ENCODE measurements at regions not wholly inside any gene's neighbourhood (a gene's known extent, or its start where the extent isn't known, plus 50 kb on each side); places are given as distances from the start of the nearest gene placed in this dataset.

- DNase-seq (ENCODE audit: low read depth, low spot score), result no peak
- ChIA-PET POLR2A (no interaction called here), CTCF (interaction anchor here (1.7 kb wide), 1 partner anchor 20 kb away, joined by 7 read pairs; no protein-coding TSS in a partner anchor)
- no peak overlapping the region for H3K4me3 ChIP-seq (ENCODE audit: low read depth, low read length)
- TF ChIP-seq CTCF (IDR thresholded peaks at IDR 0.05; ENCODE audit: insufficient read depth, low read length, missing control alignments), result no peak
These were observed 85.8 kb upstream of the TMEM45B start for GRCh38 chr11:129729823-129730222.

- CTCF ChIA-PET, result no interaction called here
These were observed 84.3 kb upstream of the TMEM45B start for GRCh38 chr11:129731316-129731715.

GRCh38 chr11:129732941-129733340, 82.7 kb upstream of the TMEM45B start:
- ChIA-PET POLR2A (no interaction called here), CTCF (no interaction called here)
- no peak for TF ChIP-seq CTCF (IDR thresholded peaks at IDR 0.05; ENCODE audit: insufficient read depth, low read length, missing control alignments)
- no peak for DNase-seq (ENCODE audit: low read depth, low spot score)
- no peak overlapping the region for H3K4me3 ChIP-seq (ENCODE audit: low read depth, low read length)

More at GRCh38 chr11:129731316-129731715, 84.3 kb upstream of the TMEM45B start:
- POLR2A ChIA-PET, result no interaction called here
- DNase-seq (ENCODE audit: low read depth, low spot score), result no peak
- TF ChIP-seq CTCF (IDR thresholded peaks at IDR 0.05; ENCODE audit: insufficient read depth, low read length, missing control alignments), result no peak
- no peak overlapping the region for H3K4me3 ChIP-seq (ENCODE audit: low read depth, low read length)

- ChIA-PET POLR2A (no interaction called here), CTCF (no interaction called here)
- no peak for TF ChIP-seq CTCF (IDR thresholded peaks at IDR 0.05; ENCODE audit: insufficient read depth, low read length, missing control alignments)
- H3K4me3 ChIP-seq (ENCODE audit: low read depth, low read length), result no peak overlapping the region
- no peak for DNase-seq (ENCODE audit: low read depth, low spot score)
These were observed 82.3 kb upstream of the TMEM45B start for GRCh38 chr11:129733384-129733783.

- CTCF ChIA-PET, result no interaction called here
- POLR2A ChIA-PET, result no interaction called here
- no peak for TF ChIP-seq CTCF (IDR thresholded peaks at IDR 0.05; ENCODE audit: insufficient read depth, low read length, missing control alignments)
- no peak for DNase-seq (ENCODE audit: low read depth, low spot score)
- H3K4me3 ChIP-seq (ENCODE audit: low read depth, low read length), result no peak overlapping the region
These were observed 81.7 kb upstream of the TMEM45B start for GRCh38 chr11:129733981-129734380.

- POLR2A ChIA-PET, result no interaction called here
- H3K4me3 ChIP-seq (ENCODE audit: low read depth, low read length), result no peak overlapping the region
- CTCF ChIA-PET, result no interaction called here
- DNase-seq (ENCODE audit: low read depth, low spot score), result no peak
- TF ChIP-seq CTCF (IDR thresholded peaks at IDR 0.05; ENCODE audit: insufficient read depth, low read length, missing control alignments), result no peak
These were observed 81.0 kb upstream of the TMEM45B start for GRCh38 chr11:129734654-129735053.
